GM19455 (cell line): ENCODE measurements at regions not wholly inside any gene's neighbourhood (a gene's known extent, or its start where the extent isn't known, plus 50 kb on each side); places are given as distances from the start of the nearest gene placed in this dataset.
"Not testable (repeated sequence)": the region's sequence is repeated elsewhere in the genome, so short reads cannot be mapped to it uniquely, and the experiment has no call there.

Experiments used
- ATAC-seq: cut with Tn5 transposase; IDR thresholded peaks from one replicate; pipeline ENCODE4 v1.9.1; 2021; ENCODE audit not compliant: unreplicated experiment

DNA sequence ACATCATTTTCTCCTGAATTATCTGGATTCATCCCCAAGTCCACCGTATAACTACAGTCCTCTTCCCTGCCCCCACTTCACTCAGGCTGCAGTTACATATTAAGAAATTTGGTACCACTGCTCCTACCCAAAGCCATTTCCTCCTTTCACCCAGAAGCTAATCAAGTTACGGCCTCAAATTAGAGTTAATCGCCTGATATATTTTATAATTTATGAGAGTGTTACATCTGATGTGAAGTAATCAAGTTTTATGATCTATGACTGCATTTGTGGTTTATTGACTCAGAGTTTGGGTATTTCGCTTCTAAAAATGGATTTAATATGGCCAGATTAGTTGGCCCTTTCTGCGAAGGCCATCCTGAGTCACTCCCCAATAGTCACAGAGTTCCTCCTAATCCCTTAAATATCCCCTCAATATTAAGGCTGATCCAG, 223.6 kb upstream of the KIF2A start:
- no peak for ATAC-seq

GRCh38 chr5:62083247-62083646, 222.8 kb upstream of the KIF2A start:
- no peak for ATAC-seq

DNA sequence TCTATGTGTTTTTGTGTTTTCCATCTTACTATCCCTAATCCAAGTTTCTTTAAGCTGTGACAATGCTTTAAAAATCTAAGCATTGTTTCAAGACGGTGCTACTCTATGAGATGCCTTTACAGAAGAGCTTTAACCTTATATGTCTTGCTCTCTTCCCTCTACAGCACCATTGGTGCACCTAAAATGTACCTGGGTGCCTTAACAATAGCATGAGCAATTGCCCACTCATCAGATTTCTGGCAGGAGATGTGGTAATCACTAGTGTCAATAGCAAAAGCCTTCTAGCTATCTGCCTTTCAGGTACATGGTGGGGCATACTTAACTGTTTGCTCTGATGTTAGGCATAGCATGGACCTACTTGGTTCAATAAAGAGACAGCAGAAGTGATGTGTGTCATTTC, 222.3 kb upstream of the KIF2A start:
- ATAC-seq, result no peak

DNA sequence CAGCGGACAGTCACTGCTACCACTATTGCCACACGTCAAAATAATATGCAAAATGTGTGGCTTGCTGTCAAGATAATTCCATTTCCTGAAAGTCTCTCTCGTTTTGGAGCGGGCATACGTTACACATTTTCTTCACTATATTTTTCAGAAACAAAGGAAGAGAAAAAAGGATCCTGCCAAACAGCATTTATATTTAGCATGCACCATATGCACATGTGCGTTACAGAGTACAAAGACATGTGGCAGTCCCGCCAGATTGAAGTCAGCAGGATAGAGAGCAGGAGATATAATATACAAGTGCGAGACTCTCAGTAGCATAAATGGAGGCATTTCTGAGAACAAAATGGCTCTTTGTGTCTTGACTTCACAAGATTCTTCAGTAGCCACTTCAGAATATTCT, 221.6 kb upstream of the KIF2A start:
- ATAC-seq, result no peak

GRCh38 chr5:62090953-62091352, 215.1 kb upstream of the KIF2A start:
- no peak for ATAC-seq

DNA sequence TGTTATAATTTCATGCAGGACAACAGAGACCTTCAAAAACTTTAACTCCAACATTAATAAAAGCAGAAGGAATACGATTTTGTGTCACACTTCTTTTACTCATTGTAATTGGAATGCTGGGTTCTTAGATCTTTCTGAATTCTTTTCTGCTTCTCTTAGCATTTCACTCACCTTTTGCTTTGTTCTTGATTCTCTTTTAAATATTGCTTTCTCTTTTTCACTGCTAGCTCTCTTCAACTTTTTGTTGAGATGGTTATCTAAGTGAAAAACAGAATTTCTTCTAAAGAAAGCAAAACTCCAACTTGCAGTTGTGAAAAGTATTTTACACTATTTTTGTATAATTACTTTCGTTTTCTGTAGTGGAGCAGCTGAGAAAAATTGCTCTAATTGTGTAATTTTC, 212.6 kb upstream of the KIF2A start:
- no peak for ATAC-seq

DNA sequence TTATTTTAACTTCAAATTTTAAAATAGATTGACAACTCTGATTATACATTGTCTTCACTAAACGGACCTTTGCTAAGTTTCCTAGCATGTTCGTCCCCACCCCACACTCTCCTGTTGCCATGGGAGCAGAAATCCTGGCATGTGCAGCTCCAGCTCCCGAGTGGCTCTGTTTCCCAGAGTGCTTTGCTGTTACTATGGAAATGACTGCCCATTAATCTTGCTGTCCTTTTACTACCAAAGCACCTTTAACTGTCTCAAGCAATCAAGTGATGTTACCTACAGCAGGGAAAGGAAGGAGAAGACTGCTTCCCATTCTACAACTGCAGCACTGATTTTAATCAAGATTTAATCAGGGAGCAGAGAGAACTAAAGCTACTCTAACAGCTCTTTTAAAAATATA, 212.0 kb upstream of the KIF2A start:
- ATAC-seq, result no peak

DNA sequence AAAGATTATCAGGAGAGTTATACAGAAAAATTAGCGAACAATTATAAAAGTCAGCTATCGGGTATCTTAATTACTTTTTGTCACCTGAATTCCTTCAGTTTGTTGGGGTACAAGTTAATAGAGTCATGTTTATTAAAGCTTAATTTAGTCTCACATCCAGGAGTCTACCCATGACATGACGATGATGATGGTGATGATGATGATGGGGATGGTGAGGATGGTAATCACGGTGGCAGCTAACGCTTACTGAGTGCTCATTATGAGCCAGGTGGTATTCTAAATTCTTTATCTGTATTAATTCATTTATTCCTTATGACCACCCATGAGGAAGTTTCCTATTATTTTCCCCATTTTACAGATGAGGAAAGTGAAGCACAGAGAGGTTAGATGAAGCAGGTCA, 208.6 kb upstream of the KIF2A start:
- ATAC-seq, result no peak

DNA sequence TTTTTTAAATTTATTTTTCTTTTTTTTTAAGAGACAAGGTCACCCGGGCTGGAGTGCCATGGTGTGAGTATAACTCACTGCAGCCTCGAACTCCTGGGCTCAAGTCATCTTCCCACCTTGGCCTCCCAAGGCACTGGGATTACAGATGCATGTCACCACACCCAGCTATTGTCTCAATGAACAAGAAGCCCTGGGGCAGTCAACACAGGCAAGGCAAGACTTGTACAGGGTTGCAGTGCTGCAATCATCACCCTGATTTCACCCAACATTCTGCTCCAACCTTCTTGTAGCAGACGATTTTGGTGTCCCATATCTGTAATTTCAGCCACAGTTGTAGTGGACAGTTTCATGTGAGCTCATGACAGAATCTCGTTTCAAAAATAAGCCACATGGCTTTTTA, 205.8 kb upstream of the KIF2A start:
- ATAC-seq, result no peak

DNA sequence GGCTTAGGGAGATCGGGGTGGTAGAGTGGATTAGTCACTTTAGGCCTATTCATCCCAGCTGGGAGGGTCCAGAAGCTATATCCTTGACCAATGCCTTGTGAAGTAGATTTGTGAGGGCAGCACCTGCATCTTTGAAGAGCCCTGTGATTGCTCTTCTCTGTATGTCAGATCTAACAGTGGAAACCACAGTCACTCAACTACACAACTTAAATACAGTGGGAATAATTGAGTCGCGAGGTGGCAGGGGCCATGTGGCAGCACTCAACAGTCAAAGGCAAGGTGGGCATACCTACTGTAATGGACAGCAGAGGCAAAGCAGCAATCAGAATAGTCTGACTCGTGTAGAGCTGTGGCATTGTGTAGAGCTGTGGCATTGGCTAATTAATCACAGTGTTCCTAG, 202.1 kb upstream of the KIF2A start:
- ATAC-seq, result not testable (repeated sequence)

DNA sequence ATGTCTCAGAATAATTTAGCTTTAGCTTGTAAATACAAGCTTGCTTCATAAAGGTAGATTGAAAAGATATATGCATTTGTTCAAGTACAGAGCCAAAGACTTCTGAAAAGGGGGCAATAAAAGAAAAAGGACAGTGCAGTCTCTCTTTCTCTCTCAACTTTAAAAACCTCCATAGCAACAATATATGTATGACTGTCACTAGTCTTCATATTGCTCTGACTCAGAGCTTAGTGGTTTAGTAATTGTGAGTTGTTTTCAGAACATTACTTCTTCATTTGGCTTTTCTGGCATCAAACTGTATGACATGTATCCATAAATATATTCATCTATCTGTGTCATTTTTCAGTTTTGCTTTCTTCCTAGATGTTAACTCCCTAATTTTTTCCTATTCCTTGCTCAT, 194.6 kb upstream of the KIF2A start:
- ATAC-seq, result no peak

DNA sequence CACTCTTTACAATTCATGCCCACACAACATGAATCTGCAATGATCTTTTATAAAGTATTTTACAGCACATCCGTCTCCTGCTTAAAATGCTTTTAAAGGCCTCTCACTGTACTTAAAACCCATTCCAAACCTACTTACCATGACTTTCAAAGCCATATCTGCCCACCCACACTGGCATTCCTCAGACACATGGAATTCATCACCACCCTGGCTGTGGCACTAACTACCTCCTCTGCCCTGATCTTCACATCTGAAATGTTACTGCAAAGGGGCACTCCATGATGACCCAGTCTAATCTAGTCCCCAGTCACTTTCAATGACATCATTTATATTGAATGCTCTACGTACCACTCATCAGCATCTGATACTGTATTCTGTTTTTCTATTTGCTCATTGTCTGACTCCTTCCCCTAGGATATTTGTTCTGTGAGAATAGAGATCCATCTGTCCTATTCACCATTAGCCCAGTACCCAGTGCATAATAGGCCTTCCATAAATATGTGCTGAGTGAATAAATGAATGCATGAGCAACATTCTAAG, 193.2 kb upstream of the KIF2A start:
- ATAC-seq, result no peak

- ATAC-seq, result no peak
These were observed 191.0 kb upstream of the KIF2A start for GRCh38 chr5:62115014-62115413.

DNA sequence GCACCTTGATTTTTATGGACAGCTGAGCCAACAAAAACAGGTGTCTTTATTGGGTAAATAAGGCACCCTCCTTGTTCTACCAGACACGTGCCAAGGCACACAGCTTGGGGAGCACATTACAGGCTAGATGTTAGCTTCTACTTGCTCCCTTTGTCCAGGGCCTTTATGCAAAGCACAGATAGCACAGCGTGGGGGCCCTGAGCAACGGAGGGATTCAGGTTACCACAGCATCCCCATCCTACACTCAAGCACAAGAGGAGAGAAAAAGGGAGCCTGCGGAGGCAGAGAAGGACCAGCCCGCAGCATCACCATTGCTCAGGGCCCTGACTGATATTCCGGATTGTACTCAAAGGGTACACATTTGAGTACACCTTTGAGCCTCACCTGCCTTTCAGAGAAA, 181.7 kb upstream of the KIF2A start:
- ATAC-seq, result no peak

- no peak for ATAC-seq
These were observed 179.9 kb upstream of the KIF2A start for GRCh38 chr5:62126090-62126489.

GRCh38 chr5:62127098-62127736, 178.8 kb upstream of the KIF2A start:
- ATAC-seq, result no peak

DNA sequence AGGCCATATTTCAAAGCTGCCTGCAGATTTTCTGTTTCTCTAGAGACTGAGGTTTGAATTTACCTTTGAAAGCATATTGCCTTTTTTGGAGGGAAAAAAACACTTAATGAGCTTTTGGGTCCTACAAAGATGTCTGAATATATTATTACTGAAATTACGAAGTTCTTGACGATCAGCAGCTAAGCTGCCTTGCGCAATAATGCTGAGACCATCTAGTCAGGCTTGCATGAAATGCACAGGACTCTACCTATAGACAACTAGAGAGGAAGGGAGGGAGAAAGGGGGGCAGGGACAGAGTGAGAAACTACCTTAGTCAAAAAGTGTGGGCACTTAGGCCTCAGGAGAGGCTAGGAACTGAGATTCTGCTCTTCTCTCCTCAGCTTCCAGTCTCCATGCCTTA, 175.9 kb upstream of the KIF2A start:
- no peak for ATAC-seq

- ATAC-seq, result no peak
These were observed 173.7 kb upstream of the KIF2A start for GRCh38 chr5:62132276-62132675.

- ATAC-seq, result no peak
These were observed 172.6 kb upstream of the KIF2A start for GRCh38 chr5:62133426-62133825.

GRCh38 chr5:62134811-62135210, 171.2 kb upstream of the KIF2A start:
- no peak for ATAC-seq

- no peak for ATAC-seq
These were observed 168.4 kb upstream of the KIF2A start for GRCh38 chr5:62137628-62138027.

- no peak for ATAC-seq
These were observed 167.4 kb upstream of the KIF2A start for GRCh38 chr5:62138607-62139006.

DNA sequence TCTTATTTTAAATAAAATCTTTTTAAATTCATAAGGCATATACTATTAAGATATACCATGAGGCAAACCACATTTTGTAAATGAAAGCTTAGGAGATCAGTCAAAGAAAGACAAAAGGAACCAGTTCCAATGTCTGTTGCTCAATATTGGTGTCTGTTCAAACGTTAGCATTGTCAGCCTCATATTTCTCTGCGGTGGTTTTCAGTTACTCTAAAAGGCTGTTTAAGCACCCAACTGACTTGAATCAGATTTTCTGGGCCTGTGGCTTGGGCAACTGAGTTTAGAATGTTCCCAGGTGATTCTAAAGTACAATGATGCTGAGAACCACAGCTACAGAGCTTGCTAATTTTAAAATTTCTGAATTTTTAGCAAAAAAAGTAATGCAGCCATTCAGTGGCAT, 166.3 kb upstream of the KIF2A start:
- ATAC-seq, result no peak
